AG08395 (cell line): ENCODE measurements at regions not wholly inside any gene's neighbourhood (a gene's known extent, or its start where the extent isn't known, plus 50 kb on each side); places are given as distances from the start of the nearest gene placed in this dataset.

Experiments used
- DNase-seq: peaks from one replicate; pipeline ENCODE4 v3.0.0; 2012; ENCODE audit warnings: mixed read lengths, low spot score

DNA sequence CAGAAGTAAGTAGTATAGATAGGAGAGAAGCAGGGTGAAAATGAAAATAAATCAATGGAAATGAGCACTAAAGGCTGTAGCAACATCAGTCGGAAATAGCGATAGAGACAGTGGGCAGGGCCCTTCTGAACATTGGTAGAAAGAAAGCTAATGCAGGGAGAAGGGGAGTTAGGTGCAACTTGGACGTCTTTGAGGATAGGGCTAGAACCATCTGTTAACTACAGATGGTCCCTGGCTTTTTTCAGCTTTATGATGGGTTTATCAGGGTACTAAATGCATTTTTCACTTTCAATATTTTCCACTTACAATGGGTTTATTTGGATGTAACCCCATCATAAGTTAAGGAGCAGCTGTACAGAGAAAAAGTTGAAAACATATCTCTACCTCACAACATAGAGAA is 72.8 kb upstream of the CNR1 start:
- no peak for DNase-seq

DNA sequence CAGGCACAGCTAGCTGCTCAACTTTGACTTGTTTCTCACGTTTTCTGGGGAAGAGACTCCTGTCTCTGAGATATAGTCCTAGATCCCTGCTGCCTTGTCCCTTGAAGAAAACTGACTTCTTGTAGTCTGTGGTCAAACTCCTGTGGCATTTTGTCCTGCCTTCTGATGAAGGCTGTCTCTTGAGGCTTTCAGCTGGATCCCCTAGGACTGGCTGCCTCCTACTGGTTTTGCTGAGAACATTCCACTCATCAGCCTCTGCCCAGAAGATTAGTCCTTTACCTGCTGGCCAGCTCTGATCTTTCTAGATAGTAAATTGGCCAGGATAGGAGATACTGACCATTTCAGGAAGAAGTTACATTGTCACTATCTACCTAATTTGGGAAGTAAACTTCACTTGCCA is 71.9 kb upstream of the CNR1 start:
- DNase-seq, result no peak

- no peak for DNase-seq
These were observed 70.6 kb upstream of the CNR1 start for GRCh38 chr6:88236612-88237360.

DNA sequence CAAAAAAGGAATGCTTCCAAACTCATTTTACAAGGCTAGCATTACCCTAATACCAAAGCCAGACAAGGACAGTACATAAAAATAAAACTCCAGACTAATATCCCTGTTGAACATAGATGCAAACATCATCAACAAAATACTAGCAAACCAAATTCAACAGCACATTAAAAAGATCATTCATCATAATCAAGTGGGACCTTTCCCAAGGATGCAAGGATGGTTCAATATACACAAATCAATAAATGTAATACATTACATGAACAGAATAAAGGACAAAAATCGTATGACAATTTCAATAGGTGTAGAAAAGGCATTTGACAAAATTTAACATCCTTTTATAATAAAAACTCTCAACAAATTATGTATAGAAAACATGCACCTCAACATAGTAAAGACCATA is 66.6 kb upstream of the CNR1 start:
- no peak for DNase-seq

GRCh38 chr6:88223298-88223697 is 57.2 kb upstream of the CNR1 start:
- DNase-seq, result no peak

DNA sequence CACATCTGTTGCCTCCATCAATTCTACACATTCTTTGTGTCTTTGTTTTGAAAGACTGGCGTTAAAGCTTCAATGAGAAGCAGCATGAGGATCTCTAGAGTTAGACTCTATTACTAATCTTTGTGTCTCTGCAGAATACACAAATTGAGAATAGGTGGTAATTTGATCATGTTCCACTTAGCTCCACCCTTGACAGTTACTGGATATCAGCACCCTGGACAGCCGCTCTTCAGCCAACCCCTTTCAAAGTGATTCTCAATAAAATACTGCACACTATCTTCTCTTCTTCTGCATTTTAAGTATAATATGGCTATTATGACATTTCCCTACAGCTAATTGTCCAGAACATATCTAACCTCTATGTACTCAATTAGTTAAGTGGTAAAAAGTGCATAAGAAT is 54.3 kb upstream of the CNR1 start:
- no peak for DNase-seq

- no peak for DNase-seq
These were observed 50.0 kb upstream of the CNR1 start for GRCh38 chr6:88216182-88216581.
